ENCODE measurements at regions not wholly inside any gene's neighbourhood (a gene's known extent, or its start where the extent isn't known, plus 50 kb on each side); places are given as distances from the start of the nearest gene placed in this dataset.

- H3K4me3 Mint-ChIP-seq (ENCODE audit: low read depth, unreplicated experiment): no peak overlapping the region
- TF ChIP-seq CTCF (IDR thresholded peaks at IDR 0.05; ENCODE audit: unreplicated experiment): no peak
- no peak overlapping the region for H3K27ac Mint-ChIP-seq (ENCODE audit: unreplicated experiment)
- no peaks in the 10 kb centered on the region for H3K4me1 Mint-ChIP-seq (ENCODE audit: low read depth, unreplicated experiment)
- CTCF ChIA-PET: no interaction called here
- H3K27me3 Mint-ChIP-seq (ENCODE audit: unreplicated experiment): no peaks in the 10 kb centered on the region
- peaks cover 24% of the 10 kb centered on the region for H3K9me3 Mint-ChIP-seq (ENCODE audit: low read depth, unreplicated experiment)
- no peak for DNase-seq
- no peaks in the 10 kb centered on the region for H3K36me3 Mint-ChIP-seq (ENCODE audit: insufficient read depth, unreplicated experiment)
- BruUV-seq (replicated peaks): no TSS peak
- intact Hi-C loops (cut with micrococcal nuclease; ENCODE audit: unreplicated experiment): no loop called here
These were observed 499.5 kb downstream of the NTRK3 start for GRCh38 chr15:87757084-87757483.

GRCh38 chr15:87756072-87756471 is 500.5 kb downstream of the NTRK3 start:
- TF ChIP-seq CTCF (IDR thresholded peaks at IDR 0.05; ENCODE audit: unreplicated experiment): no peak
- intact Hi-C loops (cut with micrococcal nuclease; ENCODE audit: unreplicated experiment): no loop called here
- no peak for DNase-seq
- H3K9me3 Mint-ChIP-seq (ENCODE audit: low read depth, unreplicated experiment): peaks cover 21% of the 10 kb centered on the region
- H3K4me1 Mint-ChIP-seq (ENCODE audit: low read depth, unreplicated experiment): no peaks in the 10 kb centered on the region
- no peak overlapping the region for H3K4me3 Mint-ChIP-seq (ENCODE audit: low read depth, unreplicated experiment)
- CTCF ChIA-PET: no interaction called here
- no peaks in the 10 kb centered on the region for H3K36me3 Mint-ChIP-seq (ENCODE audit: insufficient read depth, unreplicated experiment)
- H3K27ac Mint-ChIP-seq (ENCODE audit: unreplicated experiment): no peak overlapping the region
- no peaks in the 10 kb centered on the region for H3K27me3 Mint-ChIP-seq (ENCODE audit: unreplicated experiment)
- no TSS peak for BruUV-seq (replicated peaks)

GRCh38 chr15:87755226-87755625 is 501.3 kb downstream of the NTRK3 start:
- no peak overlapping the region for H3K4me3 Mint-ChIP-seq (ENCODE audit: low read depth, unreplicated experiment)
- no peak for TF ChIP-seq CTCF (IDR thresholded peaks at IDR 0.05; ENCODE audit: unreplicated experiment)
- peaks cover 21% of the 10 kb centered on the region for H3K9me3 Mint-ChIP-seq (ENCODE audit: low read depth, unreplicated experiment)
- H3K4me1 Mint-ChIP-seq (ENCODE audit: low read depth, unreplicated experiment): no peaks in the 10 kb centered on the region
- no peak overlapping the region for H3K27ac Mint-ChIP-seq (ENCODE audit: unreplicated experiment)
- no peaks in the 10 kb centered on the region for H3K27me3 Mint-ChIP-seq (ENCODE audit: unreplicated experiment)
- no peaks in the 10 kb centered on the region for H3K36me3 Mint-ChIP-seq (ENCODE audit: insufficient read depth, unreplicated experiment)
- BruUV-seq (replicated peaks): no TSS peak
- CTCF ChIA-PET: no interaction called here
- intact Hi-C loops (cut with micrococcal nuclease; ENCODE audit: unreplicated experiment): no loop called here
- DNase-seq: no peak

DNA sequence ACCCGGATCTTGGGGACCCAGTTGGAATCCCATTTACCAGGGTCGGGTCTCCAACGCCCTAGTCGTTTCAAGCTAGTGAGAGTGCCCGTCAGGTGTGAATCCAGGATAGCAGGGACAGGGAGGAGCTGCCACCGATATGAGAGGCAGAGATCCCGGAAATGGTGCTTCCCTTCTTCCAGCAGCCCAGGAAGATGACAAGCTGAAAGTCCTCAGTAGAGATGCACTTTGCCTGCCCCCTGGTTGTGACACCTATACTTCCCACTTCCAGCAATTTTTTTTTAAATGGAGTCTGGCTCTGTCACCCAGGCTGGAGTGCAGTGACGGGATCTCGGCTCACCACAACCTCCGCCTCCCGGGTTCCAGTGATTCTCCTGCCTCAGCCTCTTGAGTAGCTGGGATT is 503.0 kb downstream of the NTRK3 start:
- intact Hi-C loops (cut with micrococcal nuclease; ENCODE audit: unreplicated experiment): no loop called here
- H3K36me3 Mint-ChIP-seq (ENCODE audit: insufficient read depth, unreplicated experiment): no peaks in the 10 kb centered on the region
- TF ChIP-seq CTCF (IDR thresholded peaks at IDR 0.05; ENCODE audit: unreplicated experiment): no peak
- CTCF ChIA-PET: no interaction called here
- H3K9me3 Mint-ChIP-seq (ENCODE audit: low read depth, unreplicated experiment): peaks cover 13% of the 10 kb centered on the region
- no peak overlapping the region for H3K27ac Mint-ChIP-seq (ENCODE audit: unreplicated experiment)
- no peaks in the 10 kb centered on the region for H3K27me3 Mint-ChIP-seq (ENCODE audit: unreplicated experiment)
- no peaks in the 10 kb centered on the region for H3K4me1 Mint-ChIP-seq (ENCODE audit: low read depth, unreplicated experiment)
- DNase-seq: no peak
- no TSS peak for BruUV-seq (replicated peaks)
- no peak overlapping the region for H3K4me3 Mint-ChIP-seq (ENCODE audit: low read depth, unreplicated experiment)
